ENCODE measurements at regions not wholly inside any gene's neighbourhood (a gene's known extent, or its start where the extent isn't known, plus 50 kb on each side); places are given as distances from the start of the nearest gene placed in this dataset.

DNA sequence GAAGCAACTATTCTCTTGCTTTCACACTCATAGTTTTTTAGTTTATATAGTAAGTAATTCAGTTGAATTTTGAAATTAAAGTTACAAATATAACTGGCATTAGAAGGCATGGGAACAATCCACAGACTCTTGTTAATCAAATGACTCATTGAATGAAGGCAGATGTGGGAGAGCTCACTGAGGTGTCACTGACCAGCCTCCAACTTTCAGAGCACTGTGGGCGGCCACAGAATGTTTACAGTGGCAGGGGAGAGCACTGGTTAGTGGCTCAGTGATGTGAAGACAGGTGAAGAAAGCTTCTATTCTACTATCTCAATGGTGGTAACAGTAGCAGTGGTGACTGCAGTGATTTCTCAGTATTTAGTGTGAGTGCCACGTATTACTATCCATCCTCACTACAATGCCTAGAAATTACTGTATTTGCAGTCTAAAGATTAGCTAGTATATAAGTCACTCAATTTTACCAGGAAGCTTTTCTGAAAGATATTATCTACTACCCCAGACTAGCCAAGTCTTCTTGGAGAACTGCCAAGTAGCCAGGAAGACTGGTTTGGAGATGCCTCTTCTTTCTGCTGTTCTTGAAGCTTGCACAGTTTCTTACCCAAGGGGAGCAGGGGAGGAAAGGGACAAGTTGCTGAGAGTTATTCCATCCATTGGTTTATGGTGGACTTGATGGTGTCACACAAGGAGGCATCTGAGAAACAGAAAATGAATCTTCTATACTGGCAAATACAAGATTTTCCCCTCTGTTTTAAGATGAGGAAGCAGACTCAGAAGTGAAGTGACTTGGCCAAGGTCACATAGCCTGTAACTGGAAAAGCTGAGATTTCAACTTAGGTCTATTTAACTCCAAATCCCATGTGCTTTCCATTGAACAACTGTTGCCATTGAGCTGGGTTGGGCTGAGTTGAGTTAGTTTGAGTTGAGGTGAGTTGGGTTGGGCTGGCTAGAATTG lies 231.2 kb downstream of the ANKRD60 start:
- TF ChIP-seq, protein P1, sequence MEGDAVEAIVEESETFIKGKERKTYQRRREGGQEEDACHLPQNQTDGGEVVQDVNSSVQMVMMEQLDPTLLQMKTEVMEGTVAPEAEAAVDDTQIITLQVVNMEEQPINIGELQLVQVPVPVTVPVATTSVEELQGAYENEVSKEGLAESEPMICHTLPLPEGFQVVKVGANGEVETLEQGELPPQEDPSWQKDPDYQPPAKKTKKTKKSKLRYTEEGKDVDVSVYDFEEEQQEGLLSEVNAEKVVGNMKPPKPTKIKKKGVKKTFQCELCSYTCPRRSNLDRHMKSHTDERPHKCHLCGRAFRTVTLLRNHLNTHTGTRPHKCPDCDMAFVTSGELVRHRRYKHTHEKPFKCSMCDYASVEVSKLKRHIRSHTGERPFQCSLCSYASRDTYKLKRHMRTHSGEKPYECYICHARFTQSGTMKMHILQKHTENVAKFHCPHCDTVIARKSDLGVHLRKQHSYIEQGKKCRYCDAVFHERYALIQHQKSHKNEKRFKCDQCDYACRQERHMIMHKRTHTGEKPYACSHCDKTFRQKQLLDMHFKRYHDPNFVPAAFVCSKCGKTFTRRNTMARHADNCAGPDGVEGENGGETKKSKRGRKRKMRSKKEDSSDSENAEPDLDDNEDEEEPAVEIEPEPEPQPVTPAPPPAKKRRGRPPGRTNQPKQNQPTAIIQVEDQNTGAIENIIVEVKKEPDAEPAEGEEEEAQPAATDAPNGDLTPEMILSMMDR (conservative IDR thresholded peaks at IDR 0.05; ENCODE audit: low read depth, low read length), result no peak
- no peak for TF ChIP-seq EZH2 (IDR thresholded peaks at IDR 0.05; ENCODE audit: low read length, unreplicated experiment)
